ENCODE measurements at regions not wholly inside any gene's neighbourhood (a gene's known extent, or its start where the extent isn't known, plus 50 kb on each side); places are given as distances from the start of the nearest gene placed in this dataset.

GRCh38 chr4:187071946-187072600 is 348.4 kb upstream of the FAT1 start:
- ChIA-PET POLR2A (ENCODE audit: partially characterized antibody) (no interaction called here), CTCF (ENCODE audit: partially characterized antibody) (no interaction called here)
- Histone ChIP-seq H3K9me3 (ENCODE audit: control insufficient read depth in 1 of 2, low read length in 2 of 2) (no peaks in the 10 kb centered on the region), H3K27me3 (ENCODE audit: insufficient read depth, low read length) (no peaks in the 10 kb centered on the region), H3K4me1 (ENCODE audit: insufficient read depth, low read length) (no peaks in the 10 kb centered on the region), H3K36me3 (ENCODE audit: insufficient read depth, low read length) (no peaks in the 10 kb centered on the region), H3K27ac (ENCODE audit: low read depth, low read length) (no peak overlapping the region), H3K4me3 (ENCODE audit: low read length in 2 of 2) (no peak overlapping the region)
- Mint-ChIP-seq H3K27me3 (no peaks in the 10 kb centered on the region), H3K36me3 (no peaks in the 10 kb centered on the region), H3K4me1 (no peaks in the 10 kb centered on the region), H3K4me3 (no peak overlapping the region), H3K27ac (no peak overlapping the region), H3K9me3 (peaks cover 0 to 11% (median 4%) of the 10 kb centered on the region in 8 donors)
- no peak for DNase-seq
- intact Hi-C loops (cut with micrococcal nuclease): no loop called here

DNA sequence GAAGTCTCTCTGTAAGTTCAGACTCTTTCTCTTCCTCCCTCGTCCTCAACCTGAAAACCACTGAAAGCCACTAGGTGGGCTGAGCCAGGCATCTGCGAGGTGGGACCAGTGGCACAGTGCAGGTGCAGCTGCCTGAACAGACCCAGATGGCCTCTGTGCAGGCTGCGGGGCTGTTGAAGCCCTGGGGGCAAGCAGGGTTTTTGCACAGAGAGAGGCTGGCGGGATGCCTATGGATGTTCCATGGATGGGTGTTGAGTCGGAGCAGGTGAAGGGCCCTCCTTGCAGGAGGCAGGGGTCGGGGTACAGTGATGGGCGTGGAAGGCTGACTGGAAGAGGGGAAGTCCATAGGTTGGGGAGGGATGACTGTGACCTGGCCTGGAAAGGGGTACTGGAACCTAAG is 350.2 kb upstream of the FAT1 start:
- Mint-ChIP-seq H3K27ac (no peak overlapping the region), H3K36me3 (no peaks in the 10 kb centered on the region), H3K27me3 (no peaks in the 10 kb centered on the region), H3K4me1 (no peaks in the 10 kb centered on the region), H3K4me3 (no peak overlapping the region), H3K9me3 (peaks cover 0 to 11% (median 6%) of the 10 kb centered on the region in 8 donors)
- no peak for DNase-seq
- Histone ChIP-seq H3K36me3 (ENCODE audit: insufficient read depth, low read length) (no peaks in the 10 kb centered on the region), H3K4me3 (ENCODE audit: low read length in 2 of 2) (no peak overlapping the region), H3K27ac (ENCODE audit: low read depth, low read length) (no peak overlapping the region), H3K4me1 (ENCODE audit: insufficient read depth, low read length) (no peaks in the 10 kb centered on the region), H3K27me3 (ENCODE audit: insufficient read depth, low read length) (no peaks in the 10 kb centered on the region), H3K9me3 (ENCODE audit: control insufficient read depth in 1 of 2, low read length in 2 of 2) (no peaks in the 10 kb centered on the region)
- CTCF ChIA-PET (ENCODE audit: partially characterized antibody): no interaction called here
- POLR2A ChIA-PET (ENCODE audit: partially characterized antibody): no interaction called here
- intact Hi-C loops (cut with micrococcal nuclease): no loop called here

GRCh38 chr4:187075514-187075913 is 351.9 kb upstream of the FAT1 start:
- no peaks in the 10 kb centered on the region for H3K4me1 ChIP-seq (ENCODE audit: insufficient read depth, low read length)
- no peaks in the 10 kb centered on the region for H3K9me3 ChIP-seq (ENCODE audit: control insufficient read depth in 1 of 2, low read length in 2 of 2)
- peaks cover 0 to 11% (median 5%) of the 10 kb centered on the region in 8 donors for H3K9me3 Mint-ChIP-seq
- no peaks in the 10 kb centered on the region for H3K27me3 ChIP-seq (ENCODE audit: insufficient read depth, low read length)
- intact Hi-C loops (cut with micrococcal nuclease): no loop called here
- ChIA-PET POLR2A (ENCODE audit: partially characterized antibody) (no interaction called here), CTCF (ENCODE audit: partially characterized antibody) (no interaction called here)
- H3K4me3 Mint-ChIP-seq: no peak overlapping the region
- H3K27ac Mint-ChIP-seq: no peak overlapping the region
- no peaks in the 10 kb centered on the region for H3K36me3 Mint-ChIP-seq
- H3K4me3 ChIP-seq (ENCODE audit: low read length in 2 of 2): no peak overlapping the region
- no peak for DNase-seq
- no peaks in the 10 kb centered on the region for H3K27me3 Mint-ChIP-seq
- no peak overlapping the region for H3K27ac ChIP-seq (ENCODE audit: low read depth, low read length)
- H3K4me1 Mint-ChIP-seq: no peaks in the 10 kb centered on the region
- no peaks in the 10 kb centered on the region for H3K36me3 ChIP-seq (ENCODE audit: insufficient read depth, low read length)

GRCh38 chr4:187077744-187078401 is 354.2 kb upstream of the FAT1 start:
- H3K9me3 ChIP-seq (ENCODE audit: control insufficient read depth in 1 of 2, low read length in 2 of 2): no peaks in the 10 kb centered on the region
- no peak overlapping the region for H3K27ac ChIP-seq (ENCODE audit: low read depth, low read length)
- intact Hi-C loops (cut with micrococcal nuclease): no loop called here
- ChIA-PET POLR2A (ENCODE audit: partially characterized antibody) (no interaction called here), CTCF (ENCODE audit: partially characterized antibody) (interaction anchor here (0.9 kb wide), 1 partner anchor 28 kb away, joined by 3 read pairs; no protein-coding TSS in a partner anchor)
- Mint-ChIP-seq H3K4me1 (no peaks in the 10 kb centered on the region), H3K9me3 (peaks cover 0 to 11% (median 5%) of the 10 kb centered on the region in 8 donors), H3K27ac (no peak overlapping the region), H3K4me3 (no peak overlapping the region), H3K36me3 (no peaks in the 10 kb centered on the region), H3K27me3 (no peaks in the 10 kb centered on the region)
- no peaks in the 10 kb centered on the region for H3K4me1 ChIP-seq (ENCODE audit: insufficient read depth, low read length)
- H3K27me3 ChIP-seq (ENCODE audit: insufficient read depth, low read length): no peaks in the 10 kb centered on the region
- H3K4me3 ChIP-seq (ENCODE audit: low read length in 2 of 2): no peak overlapping the region
- no peak for DNase-seq
- H3K36me3 ChIP-seq (ENCODE audit: insufficient read depth, low read length): no peaks in the 10 kb centered on the region

DNA sequence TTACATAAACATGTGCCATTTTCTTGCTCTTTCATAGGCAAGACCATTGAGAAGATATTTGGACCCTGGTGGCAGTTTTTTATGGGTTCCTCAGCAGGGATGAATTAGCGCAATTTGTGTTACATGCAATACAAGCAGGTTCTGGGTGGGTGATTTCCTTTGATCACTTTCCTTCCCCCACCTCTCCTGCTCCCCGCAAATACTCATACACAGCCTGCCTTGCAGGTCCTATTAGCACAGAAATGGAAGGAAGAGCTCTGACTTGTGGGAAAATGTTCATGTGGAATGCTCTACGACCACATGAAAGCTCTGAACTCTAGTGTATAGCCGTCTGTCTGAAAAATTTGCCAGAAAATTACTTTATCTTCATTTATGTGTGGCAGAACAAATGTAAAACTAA is 361.0 kb upstream of the FAT1 start:
- H3K9me3 ChIP-seq (ENCODE audit: control insufficient read depth in 1 of 2, low read length in 2 of 2): no peaks in the 10 kb centered on the region
- no peak overlapping the region for H3K27ac ChIP-seq (ENCODE audit: low read depth, low read length)
- Mint-ChIP-seq H3K4me3 (no peak overlapping the region), H3K27ac (peak overlapping the region in 1 of 7 donors; percentile 3), H3K36me3 (no peaks in the 10 kb centered on the region), H3K4me1 (no peaks in the 10 kb centered on the region), H3K9me3 (peaks cover 0 to 5% (median 0%) of the 10 kb centered on the region in 8 donors), H3K27me3 (no peaks in the 10 kb centered on the region)
- CTCF ChIA-PET (ENCODE audit: partially characterized antibody): no interaction called here
- POLR2A ChIA-PET (ENCODE audit: partially characterized antibody): no interaction called here
- no peak overlapping the region for H3K4me3 ChIP-seq (ENCODE audit: low read length in 2 of 2)
- intact Hi-C loops (cut with micrococcal nuclease): no loop called here
- no peak for DNase-seq
- H3K4me1 ChIP-seq (ENCODE audit: insufficient read depth, low read length): no peaks in the 10 kb centered on the region
- no peaks in the 10 kb centered on the region for H3K36me3 ChIP-seq (ENCODE audit: insufficient read depth, low read length)
- no peaks in the 10 kb centered on the region for H3K27me3 ChIP-seq (ENCODE audit: insufficient read depth, low read length)

- Mint-ChIP-seq H3K36me3 (no peaks in the 10 kb centered on the region), H3K9me3 (peaks cover 0 to 4% (median under 1%) of the 10 kb centered on the region in 8 donors), H3K27ac (no peak overlapping the region), H3K4me3 (no peak overlapping the region), H3K27me3 (no peaks in the 10 kb centered on the region), H3K4me1 (no peaks in the 10 kb centered on the region)
- ChIA-PET CTCF (ENCODE audit: partially characterized antibody) (no interaction called here), POLR2A (ENCODE audit: partially characterized antibody) (no interaction called here)
- Histone ChIP-seq H3K9me3 (ENCODE audit: control insufficient read depth in 1 of 2, low read length in 2 of 2) (no peaks in the 10 kb centered on the region), H3K4me1 (ENCODE audit: insufficient read depth, low read length) (no peaks in the 10 kb centered on the region), H3K36me3 (ENCODE audit: insufficient read depth, low read length) (no peaks in the 10 kb centered on the region), H3K4me3 (ENCODE audit: low read length in 2 of 2) (no peak overlapping the region), H3K27me3 (ENCODE audit: insufficient read depth, low read length) (no peaks in the 10 kb centered on the region), H3K27ac (ENCODE audit: low read depth, low read length) (no peak overlapping the region)
- no peak for DNase-seq
- intact Hi-C loops (cut with micrococcal nuclease): no loop called here
Observed at GRCh38 chr4:187085339-187085738, 361.7 kb upstream of the FAT1 start.

DNA sequence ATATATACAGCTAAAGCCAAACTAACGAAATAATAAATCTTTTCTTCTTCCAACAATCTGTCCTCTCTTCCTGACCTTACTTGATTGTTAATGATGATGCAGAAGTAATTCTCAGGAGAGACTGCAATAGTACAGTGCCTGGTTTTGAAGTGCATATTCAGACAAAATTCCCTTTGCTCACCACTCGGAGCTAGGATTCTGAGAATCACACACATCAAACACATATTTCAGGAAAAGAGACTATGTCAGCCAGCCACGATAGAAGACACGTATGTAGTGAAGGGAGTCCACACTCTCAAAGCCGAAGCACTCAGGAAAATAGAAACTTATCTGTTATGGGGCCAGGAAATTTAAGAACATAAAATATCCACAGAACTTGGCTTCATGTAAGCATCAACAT is 362.5 kb upstream of the FAT1 start:
- no peak for DNase-seq
- ChIA-PET CTCF (ENCODE audit: partially characterized antibody) (no interaction called here), POLR2A (ENCODE audit: partially characterized antibody) (no interaction called here)
- Mint-ChIP-seq H3K9me3 (peaks cover 0 to 4% (median 3%) of the 10 kb centered on the region in 8 donors), H3K4me1 (no peaks in the 10 kb centered on the region), H3K27me3 (no peaks in the 10 kb centered on the region), H3K36me3 (no peaks in the 10 kb centered on the region), H3K27ac (no peak overlapping the region), H3K4me3 (no peak overlapping the region)
- intact Hi-C loops (cut with micrococcal nuclease): no loop called here
- Histone ChIP-seq H3K27me3 (ENCODE audit: insufficient read depth, low read length) (no peaks in the 10 kb centered on the region), H3K27ac (ENCODE audit: low read depth, low read length) (no peak overlapping the region), H3K4me1 (ENCODE audit: insufficient read depth, low read length) (no peaks in the 10 kb centered on the region), H3K4me3 (ENCODE audit: low read length in 2 of 2) (no peak overlapping the region), H3K36me3 (ENCODE audit: insufficient read depth, low read length) (no peaks in the 10 kb centered on the region), H3K9me3 (ENCODE audit: control insufficient read depth in 1 of 2, low read length in 2 of 2) (no peaks in the 10 kb centered on the region)

Measured in CD4-positive, alpha-beta memory T cell (primary cell).